Endothelial cell of umbilical vein (primary cell): ENCODE measurements at regions not wholly inside any gene's neighbourhood (a gene's known extent, or its start where the extent isn't known, plus 50 kb on each side); places are given as distances from the start of the nearest gene placed in this dataset.

ENCODE experiments used
- EZH2 ChIP-seq: IDR thresholded peaks from 2 replicates; pipeline ENCODE4 v1.6.1; 2012; ENCODE audit warnings: borderline replicate concordance, low read depth, mild to moderate bottlenecking, moderate library complexity, low read length, inconsistent platforms; ENCODE audit not compliant: severe bottlenecking
- POLR2A ChIP-seq: IDR thresholded peaks from 2 replicates; pipeline ENCODE4 v1.6.1; 2012; ENCODE audit warnings: low read depth, mild to moderate bottlenecking, control low read depth, low read length
- TF ChIP-seq, protein P1 (sequence below), 2 donors: IDR thresholded peaks; 1 replicate in 1 of 2; 2 replicates in 1 of 2; pipeline ENCODE4 v1.5.1; 2011; ENCODE audit warnings: low read length in 2 of 2, mild to moderate bottlenecking in 2 of 2, moderate library complexity in 2 of 2, control low read depth in 1 of 2, inconsistent platforms in 1 of 2, low read depth in 1 of 2; ENCODE audit not compliant: insufficient read depth in 1 of 2; ENCODE audit errors: extremely low read depth in 1 of 2

- TF ChIP-seq, protein P1, sequence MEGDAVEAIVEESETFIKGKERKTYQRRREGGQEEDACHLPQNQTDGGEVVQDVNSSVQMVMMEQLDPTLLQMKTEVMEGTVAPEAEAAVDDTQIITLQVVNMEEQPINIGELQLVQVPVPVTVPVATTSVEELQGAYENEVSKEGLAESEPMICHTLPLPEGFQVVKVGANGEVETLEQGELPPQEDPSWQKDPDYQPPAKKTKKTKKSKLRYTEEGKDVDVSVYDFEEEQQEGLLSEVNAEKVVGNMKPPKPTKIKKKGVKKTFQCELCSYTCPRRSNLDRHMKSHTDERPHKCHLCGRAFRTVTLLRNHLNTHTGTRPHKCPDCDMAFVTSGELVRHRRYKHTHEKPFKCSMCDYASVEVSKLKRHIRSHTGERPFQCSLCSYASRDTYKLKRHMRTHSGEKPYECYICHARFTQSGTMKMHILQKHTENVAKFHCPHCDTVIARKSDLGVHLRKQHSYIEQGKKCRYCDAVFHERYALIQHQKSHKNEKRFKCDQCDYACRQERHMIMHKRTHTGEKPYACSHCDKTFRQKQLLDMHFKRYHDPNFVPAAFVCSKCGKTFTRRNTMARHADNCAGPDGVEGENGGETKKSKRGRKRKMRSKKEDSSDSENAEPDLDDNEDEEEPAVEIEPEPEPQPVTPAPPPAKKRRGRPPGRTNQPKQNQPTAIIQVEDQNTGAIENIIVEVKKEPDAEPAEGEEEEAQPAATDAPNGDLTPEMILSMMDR (IDR thresholded peaks at IDR 0.05; ENCODE audit: extremely low read depth in 1 of 2, insufficient read depth in 1 of 2, low read depth in 1 of 2, low read length in 2 of 2), result no peak
- TF ChIP-seq EZH2 (no peak), POLR2A (no peak)
Observed at GRCh38 chr12:58976146-58976545, 55.8 kb upstream of the LRIG3 start.
